A549 (cell line): ENCODE measurements at regions not wholly inside any gene's neighbourhood (a gene's known extent, or its start where the extent isn't known, plus 50 kb on each side); places are given as distances from the start of the nearest gene placed in this dataset.

ENCODE experiments used
- ATAC-seq, 2 experiments: fragments of 200-7000 bp in 1 of 2; fragments of >200 bp in 1 of 2; cut with Nextera tagmentation in 1 of 2; cut with Tn5 transposase in 1 of 2; 3 replicates each; pipeline versions ENCODE4 v1.8.0 to v1.9.1; 2018 to 2020; ENCODE audit warnings: mild to moderate bottlenecking in 1 of 2, moderate library complexity in 1 of 2
- CTCF ChIA-PET: fragments of 300-600 bp; sonication (Branson Sonifier 250); formaldehyde crosslinking; extraction: SDS; loops from one replicate; lab custom pipeline; 2021; ENCODE audit warnings: antibody characterized with exemption, inconsistent platforms; lab: Yijun Ruan, JAX
- POLR2A ChIA-PET: fragments of 350-600 bp; formaldehyde crosslinking; extraction: SDS; loops from one replicate; lab custom pipeline; 2021; ENCODE audit warnings: antibody characterized with exemption, inconsistent platforms; lab: Yijun Ruan, JAX
- DNase-seq, 2 experiments: peaks; one replicate each; pipeline versions ENCODE4 v3.0.0 to v3.0.0-alpha.2; 2011 to 2016; ENCODE audit warnings: low read depth in 1 of 2, low spot score in 1 of 2
- FAIRE-seq: peaks from 2 replicates; lab custom pipeline; 2011; peaks lifted over from hg19 to GRCh38; lab: Jason Lieb, UNC
- H3K27ac ChIP-seq, 2 experiments: fragments of >200 bp; sonication (Bioruptor Twin); formaldehyde crosslinking; 3 replicates each; pipeline ENCODE4 v1.5.1; 2016 to 2017
- H3K4me1 ChIP-seq: fragments of >200 bp; sonication (Bioruptor Twin); formaldehyde crosslinking; 3 replicates; pipeline ENCODE4 v1.6.1; 2016
- H3K4me2 ChIP-seq: fragments of >200 bp; sonication (Bioruptor Twin); formaldehyde crosslinking; 3 replicates; pipeline ENCODE4 v1.6.1; 2016
- H3K4me3 ChIP-seq: fragments of >200 bp; sonication (Bioruptor Twin); formaldehyde crosslinking; 3 replicates; pipeline ENCODE4 v1.5.1; 2016
- H3K9me3 ChIP-seq: fragments of >200 bp; sonication (Bioruptor Twin); formaldehyde crosslinking; 3 replicates; pipeline ENCODE4 v1.6.1; 2016
- CBX2 ChIP-seq: fragments of 200-600 bp; sonication (generic); IDR thresholded peaks from 2 replicates; pipeline ENCODE4 v1.6.1; 2016; ENCODE audit warnings: low read depth, mild to moderate bottlenecking, borderline replicate concordance
- CBX8 ChIP-seq: fragments of 200-600 bp; sonication (generic); IDR thresholded peaks from 2 replicates; pipeline ENCODE4 v1.6.1; 2016
- FOSL2 ChIP-seq, 2 experiments: fragments of 450-650 bp in 1 of 2; fragments of >200 bp in 1 of 2; sonication (Bioruptor Twin) in 1 of 2; formaldehyde crosslinking; IDR thresholded peaks; 2 replicates each; pipeline versions ENCODE4 v1.5.0 to v1.6.1; 2016 to 2020; ENCODE audit warnings: mild to moderate bottlenecking in 1 of 2, moderate library complexity in 1 of 2
- HOXA7 ChIP-seq: fragments of 250-450 bp; sonication (Bioruptor Pico); IDR thresholded peaks from 2 replicates; pipeline ENCODE4 v1.5.0; 2020; ENCODE audit warnings: mild to moderate bottlenecking, moderate library complexity
- HOXB13 ChIP-seq: fragments of 250-450 bp; sonication (Bioruptor Pico); IDR thresholded peaks from 2 replicates; pipeline ENCODE4 v1.5.0; 2020; ENCODE audit warnings: low read depth, mild to moderate bottlenecking, moderate library complexity
- JUNB ChIP-seq: fragments of >200 bp; sonication (Bioruptor Twin); formaldehyde crosslinking; IDR thresholded peaks from 2 replicates; pipeline ENCODE4 v1.6.1; 2016
- KDM1A ChIP-seq: fragments of 200-600 bp; sonication (generic); IDR thresholded peaks from 2 replicates; pipeline ENCODE4 v1.6.1; 2016; ENCODE audit warnings: low read depth, mild to moderate bottlenecking
- KDM5A ChIP-seq: fragments of 200-600 bp; sonication (generic); IDR thresholded peaks from 2 replicates; pipeline ENCODE4 v1.6.1; 2016; ENCODE audit warnings: antibody characterized with exemption, mild to moderate bottlenecking
- MAFK ChIP-seq: fragments of 450-650 bp; IDR thresholded peaks from 2 replicates; pipeline ENCODE4 v1.6.1; 2014; ENCODE audit not compliant: partially characterized antibody
- NR3C1 ChIP-seq: fragments of >200 bp; sonication (Bioruptor Twin); formaldehyde crosslinking; IDR thresholded peaks from 3 replicates; pipeline ENCODE4 v1.6.1; 2017
- POLR2A ChIP-seq: IDR thresholded peaks from 2 replicates; pipeline ENCODE4 v1.6.1; 2012; ENCODE audit warnings: mild to moderate bottlenecking, low read length
- POLR2AphosphoS2 ChIP-seq: conservative IDR thresholded peaks from 2 replicates; pipeline ENCODE4 v1.6.1; 2012; ENCODE audit warnings: low read length, improper control_type of control experiment, inconsistent platforms
- RARB ChIP-seq: fragments of 250-450 bp; sonication (Bioruptor Pico); IDR thresholded peaks from 2 replicates; pipeline ENCODE4 v1.8.0; 2021; ENCODE audit warnings: mild to moderate bottlenecking, moderate library complexity
- RCOR1 ChIP-seq: fragments of 150-350 bp; IDR thresholded peaks from 2 replicates; pipeline ENCODE4 v1.6.1; 2014; ENCODE audit warnings: antibody characterized with exemption, low read length, low read depth
- SMC3 ChIP-seq: fragments of >200 bp; sonication (Bioruptor Twin); formaldehyde crosslinking; IDR thresholded peaks from 3 replicates; pipeline ENCODE4 v1.6.1; 2018; ENCODE audit warnings: inconsistent platforms
- TFCP2L1 ChIP-seq: fragments of 250-450 bp; sonication (Bioruptor Pico); IDR thresholded peaks from 2 replicates; pipeline ENCODE4 v1.5.0; 2021; ENCODE audit warnings: mild to moderate bottlenecking
- TP53 ChIP-seq: fragments of 250-450 bp; sonication (Bioruptor Pico); IDR thresholded peaks from 2 replicates; pipeline ENCODE4 v1.5.0; 2021; ENCODE audit warnings: mild to moderate bottlenecking, moderate library complexity
- ZC3H11A ChIP-seq: fragments of 450-650 bp; IDR thresholded peaks from 2 replicates; pipeline ENCODE4 v1.6.1; 2014; ENCODE audit warnings: antibody characterized with exemption, mild to moderate bottlenecking
- ZFP36 ChIP-seq: fragments of 450-650 bp; IDR thresholded peaks from 2 replicates; pipeline ENCODE4 v1.6.1; 2014; ENCODE audit warnings: borderline replicate concordance; ENCODE audit not compliant: partially characterized antibody
- WGBS: methylation state at CpG from one replicate; pipeline ENCODE4 v1.1.6; 2017; ENCODE audit errors: missing lambda C conversion rate; 5-methylcytosine and 5-hydroxymethylcytosine counted together
- TF ChIP-seq, protein P1 (sequence below): IDR thresholded peaks from 2 replicates; pipeline ENCODE4 v1.6.1; 2012; ENCODE audit warnings: low read depth, borderline replicate concordance
- TF ChIP-seq, protein P2 (sequence below): fragments of >200 bp; sonication (Bioruptor Twin); formaldehyde crosslinking; IDR thresholded peaks from 3 replicates; pipeline ENCODE4 v1.6.1; 2016
- TF ChIP-seq, protein P3 (sequence below): IDR thresholded peaks from 2 replicates; pipeline ENCODE4 v1.6.1; 2012
- TF ChIP-seq, protein P4 (sequence below): fragments of 250-450 bp; sonication (Bioruptor Pico); IDR thresholded peaks from 2 replicates; pipeline ENCODE4 v1.5.0; 2020; ENCODE audit warnings: low read depth, mild to moderate bottlenecking, moderate library complexity
- TF ChIP-seq, protein P5 (sequence below): fragments of 200-600 bp; sonication (generic); IDR thresholded peaks from 2 replicates; pipeline ENCODE4 v1.6.1; 2016; ENCODE audit warnings: antibody characterized with exemption, mild to moderate bottlenecking, moderate library complexity

DNA sequence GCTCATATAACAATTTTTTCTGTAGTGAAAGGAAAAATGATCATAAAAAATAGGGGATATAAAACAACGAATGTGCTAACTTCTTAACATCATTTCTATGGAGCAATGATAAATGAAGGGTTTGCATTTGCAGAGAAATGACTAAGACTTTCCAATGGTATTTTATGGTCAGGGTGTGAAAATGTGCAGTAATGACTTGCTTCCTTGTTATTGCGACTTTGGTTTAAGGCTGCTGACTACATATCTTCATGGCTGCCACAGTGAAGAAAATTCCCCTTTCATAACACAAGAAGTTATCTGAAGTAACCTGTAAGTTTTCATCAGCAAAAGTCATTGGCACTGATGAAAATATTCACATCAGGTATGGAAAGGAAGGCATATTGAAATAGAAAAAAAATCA, 166.1 kb upstream of the NRG3 start (continued):
- TF ChIP-seq, protein P1, sequence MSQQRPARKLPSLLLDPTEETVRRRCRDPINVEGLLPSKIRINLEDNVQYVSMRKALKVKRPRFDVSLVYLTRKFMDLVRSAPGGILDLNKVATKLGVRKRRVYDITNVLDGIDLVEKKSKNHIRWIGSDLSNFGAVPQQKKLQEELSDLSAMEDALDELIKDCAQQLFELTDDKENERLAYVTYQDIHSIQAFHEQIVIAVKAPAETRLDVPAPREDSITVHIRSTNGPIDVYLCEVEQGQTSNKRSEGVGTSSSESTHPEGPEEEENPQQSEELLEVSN = no peak
- no peak for TF ChIP-seq CBX2
- TF ChIP-seq TFCP2L1 (CRISPR knock-in tag) = no peak
- no peak for TF ChIP-seq KDM1A
- TF ChIP-seq, protein P2, sequence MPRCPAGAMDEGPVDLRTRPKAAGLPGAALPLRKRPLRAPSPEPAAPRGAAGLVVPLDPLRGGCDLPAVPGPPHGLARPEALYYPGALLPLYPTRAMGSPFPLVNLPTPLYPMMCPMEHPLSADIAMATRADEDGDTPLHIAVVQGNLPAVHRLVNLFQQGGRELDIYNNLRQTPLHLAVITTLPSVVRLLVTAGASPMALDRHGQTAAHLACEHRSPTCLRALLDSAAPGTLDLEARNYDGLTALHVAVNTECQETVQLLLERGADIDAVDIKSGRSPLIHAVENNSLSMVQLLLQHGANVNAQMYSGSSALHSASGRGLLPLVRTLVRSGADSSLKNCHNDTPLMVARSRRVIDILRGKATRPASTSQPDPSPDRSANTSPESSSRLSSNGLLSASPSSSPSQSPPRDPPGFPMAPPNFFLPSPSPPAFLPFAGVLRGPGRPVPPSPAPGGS = no peak

DNA sequence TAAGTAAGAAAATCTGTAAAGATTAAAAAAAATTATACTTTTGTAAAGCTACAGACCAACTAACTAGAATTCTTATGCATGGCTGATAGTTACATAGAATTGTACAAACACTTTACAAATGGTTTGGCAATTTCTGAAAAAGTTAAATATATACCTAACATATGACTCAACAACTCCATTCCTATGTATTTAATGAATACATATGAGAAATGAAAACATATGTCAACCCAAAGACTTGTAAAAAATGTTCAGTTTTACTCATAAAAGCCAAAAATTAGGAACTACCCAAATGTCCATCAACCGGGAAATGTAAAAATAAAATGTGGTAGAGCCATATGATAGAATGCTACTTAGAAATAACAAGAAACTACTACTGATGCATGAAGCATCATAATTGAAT, 152.6 kb upstream of the NRG3 start:
- FAIRE-seq = no peak
- H3K4me1 ChIP-seq = no peaks in the 10 kb centered on the region
- TF ChIP-seq POLR2A (no peak), RCOR1 (no peak), TP53 (CRISPR knock-in tag) (no peak), KDM5A (no peak), SMC3 (no peak), ZC3H11A (no peak), NR3C1 (no peak)
- TF ChIP-seq, protein P3, sequence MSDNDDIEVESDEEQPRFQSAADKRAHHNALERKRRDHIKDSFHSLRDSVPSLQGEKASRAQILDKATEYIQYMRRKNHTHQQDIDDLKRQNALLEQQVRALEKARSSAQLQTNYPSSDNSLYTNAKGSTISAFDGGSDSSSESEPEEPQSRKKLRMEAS = no peak
- TF ChIP-seq, protein P4, sequence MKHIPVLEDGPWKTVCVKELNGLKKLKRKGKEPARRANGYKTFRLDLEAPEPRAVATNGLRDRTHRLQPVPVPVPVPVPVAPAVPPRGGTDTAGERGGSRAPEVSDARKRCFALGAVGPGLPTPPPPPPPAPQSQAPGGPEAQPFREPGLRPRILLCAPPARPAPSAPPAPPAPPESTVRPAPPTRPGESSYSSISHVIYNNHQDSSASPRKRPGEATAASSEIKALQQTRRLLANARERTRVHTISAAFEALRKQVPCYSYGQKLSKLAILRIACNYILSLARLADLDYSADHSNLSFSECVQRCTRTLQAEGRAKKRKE (CRISPR knock-in tag) = no peak
- TF ChIP-seq, all 56 proteins: peak for 0
- no peak for ATAC-seq
- ChIA-PET CTCF (no interaction called here), POLR2A (no interaction called here)
- H3K9me3 ChIP-seq = no peaks in the 10 kb centered on the region
- DNase-seq = no peak
- H3K4me3 ChIP-seq = no peak overlapping the region
- no peak overlapping the region for H3K27ac ChIP-seq
- 10% methylated on average over 1 of the region's 1 CpG for WGBS
- H3K4me2 ChIP-seq = no peak overlapping the region

DNA sequence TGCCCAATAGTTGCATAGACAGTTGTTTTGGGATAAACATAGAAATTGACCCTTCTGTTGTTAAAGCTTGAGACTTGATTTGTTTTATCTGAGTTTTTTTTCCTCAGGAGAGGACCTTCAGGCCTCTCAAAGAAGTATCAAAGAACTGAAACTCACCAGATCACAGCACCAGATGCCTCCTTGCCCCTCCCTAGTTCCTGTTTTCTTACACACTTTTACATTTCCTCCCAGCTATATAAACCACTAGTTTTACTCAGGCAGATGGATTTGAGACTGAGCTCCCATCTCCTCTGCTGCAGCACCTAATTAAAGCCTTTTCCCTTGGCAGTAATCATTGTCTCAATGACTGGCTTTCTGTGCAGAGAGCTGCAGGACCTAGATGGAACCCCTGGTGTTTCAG, 150.6 kb upstream of the NRG3 start:
- Histone ChIP-seq H3K27ac (no peak overlapping the region), H3K9me3 (no peaks in the 10 kb centered on the region), H3K4me3 (no peak overlapping the region), H3K4me2 (no peak overlapping the region), H3K4me1 (no peaks in the 10 kb centered on the region)
- no peak for FAIRE-seq
- TF ChIP-seq CBX2 (no peak), HOXA7 (CRISPR knock-in tag) (no peak), RARB (no peak), SMC3 (no peak), FOSL2 (IDR thresholded peaks at IDR 0.05) (no peak), FOSL2 (CRISPR knock-in tag; IDR thresholded peaks at IDR 0.05) (no peak), CBX8 (no peak), MAFK (no peak)
- TF ChIP-seq, protein P1 = no peak
- ATAC-seq = no peak
- CTCF ChIA-PET = no interaction called here
- POLR2A ChIA-PET = no interaction called here
- no peak for DNase-seq

DNA sequence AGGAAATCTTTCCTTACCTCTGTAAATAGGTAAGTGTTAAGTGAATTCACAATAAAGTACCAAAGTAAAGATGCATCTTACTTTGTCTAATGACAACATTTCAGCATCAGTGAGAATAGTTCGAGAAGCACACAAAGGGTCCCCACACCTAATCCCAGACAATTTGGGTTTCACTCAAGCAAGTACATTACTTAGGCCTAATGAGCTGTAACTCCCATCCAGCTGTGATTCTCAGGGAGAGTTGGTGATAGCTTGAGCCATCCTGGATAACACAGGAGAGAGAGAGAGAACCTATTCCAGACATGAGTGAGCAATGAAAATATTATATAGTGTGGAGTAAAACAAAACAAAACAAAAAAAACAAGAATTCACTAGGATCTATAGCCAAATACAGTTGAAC, 149.1 kb upstream of the NRG3 start:
- 0% methylated on average over 1 of the region's 1 CpG for WGBS
- ChIA-PET POLR2A (no interaction called here), CTCF (no interaction called here)
- no peak overlapping the region for H3K27ac ChIP-seq
- no peak overlapping the region for H3K4me3 ChIP-seq
- no peak overlapping the region for H3K4me2 ChIP-seq
- DNase-seq (no peak), FAIRE-seq (no peak), ATAC-seq (no peak)
- no peaks in the 10 kb centered on the region for H3K9me3 ChIP-seq
- H3K4me1 ChIP-seq = no peaks in the 10 kb centered on the region
- TF ChIP-seq CBX2 = no peak
- TF ChIP-seq, protein P1 = no peak
- TF ChIP-seq POLR2AphosphoS2 = no peak
- TF ChIP-seq, protein P5, sequence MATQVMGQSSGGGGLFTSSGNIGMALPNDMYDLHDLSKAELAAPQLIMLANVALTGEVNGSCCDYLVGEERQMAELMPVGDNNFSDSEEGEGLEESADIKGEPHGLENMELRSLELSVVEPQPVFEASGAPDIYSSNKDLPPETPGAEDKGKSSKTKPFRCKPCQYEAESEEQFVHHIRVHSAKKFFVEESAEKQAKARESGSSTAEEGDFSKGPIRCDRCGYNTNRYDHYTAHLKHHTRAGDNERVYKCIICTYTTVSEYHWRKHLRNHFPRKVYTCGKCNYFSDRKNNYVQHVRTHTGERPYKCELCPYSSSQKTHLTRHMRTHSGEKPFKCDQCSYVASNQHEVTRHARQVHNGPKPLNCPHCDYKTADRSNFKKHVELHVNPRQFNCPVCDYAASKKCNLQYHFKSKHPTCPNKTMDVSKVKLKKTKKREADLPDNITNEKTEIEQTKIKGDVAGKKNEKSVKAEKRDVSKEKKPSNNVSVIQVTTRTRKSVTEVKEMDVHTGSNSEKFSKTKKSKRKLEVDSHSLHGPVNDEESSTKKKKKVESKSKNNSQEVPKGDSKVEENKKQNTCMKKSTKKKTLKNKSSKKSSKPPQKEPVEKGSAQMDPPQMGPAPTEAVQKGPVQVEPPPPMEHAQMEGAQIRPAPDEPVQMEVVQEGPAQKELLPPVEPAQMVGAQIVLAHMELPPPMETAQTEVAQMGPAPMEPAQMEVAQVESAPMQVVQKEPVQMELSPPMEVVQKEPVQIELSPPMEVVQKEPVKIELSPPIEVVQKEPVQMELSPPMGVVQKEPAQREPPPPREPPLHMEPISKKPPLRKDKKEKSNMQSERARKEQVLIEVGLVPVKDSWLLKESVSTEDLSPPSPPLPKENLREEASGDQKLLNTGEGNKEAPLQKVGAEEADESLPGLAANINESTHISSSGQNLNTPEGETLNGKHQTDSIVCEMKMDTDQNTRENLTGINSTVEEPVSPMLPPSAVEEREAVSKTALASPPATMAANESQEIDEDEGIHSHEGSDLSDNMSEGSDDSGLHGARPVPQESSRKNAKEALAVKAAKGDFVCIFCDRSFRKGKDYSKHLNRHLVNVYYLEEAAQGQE = no peak
- no peak for TF ChIP-seq ZFP36
- TF ChIP-seq KDM1A = no peak
- TF ChIP-seq, protein P4 (CRISPR knock-in tag) = no peak
- TF ChIP-seq CBX8 = no peak
- no peak for TF ChIP-seq HOXB13 (CRISPR knock-in tag)
- no peak for TF ChIP-seq JUNB
- TF ChIP-seq ZC3H11A = no peak
